ENCODE measurements at regions not wholly inside any gene's neighbourhood (a gene's known extent, or its start where the extent isn't known, plus 50 kb on each side); places are given as distances from the start of the nearest gene placed in this dataset.

- no peak for DNase-seq (ENCODE audit: low spot score)
Measured at GRCh38 chr9:35540315-35540714, 50.4 kb downstream of the RUSC2 start.

- DNase-seq (ENCODE audit: low spot score): no peak
Measured at GRCh38 chr9:35546853-35547252, 56.9 kb downstream of the RUSC2 start.

- DNase-seq (ENCODE audit: low spot score): no peak
Measured at GRCh38 chr9:35547889-35548418, 57.1 kb upstream of the TESK1 start.

GRCh38 chr9:35548571-35548970 lies 56.5 kb upstream of the TESK1 start:
- DNase-seq (ENCODE audit: low spot score): no peak

GRCh38 chr9:35549441-35549840 lies 55.6 kb upstream of the TESK1 start:
- DNase-seq (ENCODE audit: low spot score): no peak

GRCh38 chr9:35552376-35552775 lies 52.7 kb upstream of the TESK1 start:
- DNase-seq (ENCODE audit: low spot score): no peak

GRCh38 chr9:35552837-35553236 lies 52.2 kb upstream of the TESK1 start:
- DNase-seq (ENCODE audit: low spot score): no peak

- DNase-seq (ENCODE audit: low spot score): peak; percentile 81
Measured at GRCh38 chr9:35553670-35554543, 51.2 kb upstream of the TESK1 start.

- DNase-seq (ENCODE audit: low spot score): no peak
Measured at GRCh38 chr9:35555246-35555701, 49.8 kb upstream of the TESK1 start.

Data from putamen (tissue), 1 donor.